GM11168 (cell line): ENCODE measurements at regions not wholly inside any gene's neighbourhood (a gene's known extent, or its start where the extent isn't known, plus 50 kb on each side); places are given as distances from the start of the nearest gene placed in this dataset.

Experiments used
- in situ Hi-C: fragments of 300-500 bp; cut with MboI; formaldehyde crosslinking; loops from one replicate; pipeline ENCODE4 v1.12.0; 2022; ENCODE audit warnings: low sequenced_read_pairs; ENCODE audit not compliant: unreplicated experiment

DNA sequence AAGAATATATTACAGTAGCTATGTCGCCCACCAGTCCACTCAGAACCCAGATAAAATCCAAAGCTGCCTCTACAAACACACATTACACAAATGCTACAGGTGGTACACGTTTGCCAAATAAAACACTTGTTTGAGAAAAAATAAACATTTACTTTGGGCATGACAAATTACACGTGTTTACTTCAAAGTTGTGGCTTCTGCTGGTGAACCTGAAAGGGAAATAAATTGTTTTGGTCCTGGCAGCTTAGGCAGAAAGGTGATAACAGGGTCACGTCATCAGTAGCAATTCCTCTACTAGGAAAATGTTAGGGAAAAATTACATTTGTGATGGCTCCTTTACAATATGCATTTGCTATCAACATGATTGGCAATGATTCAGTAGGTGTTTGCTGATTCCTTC, 497.3 kb upstream of the WWC1 start:
- in situ Hi-C loops, result no loop called here

DNA sequence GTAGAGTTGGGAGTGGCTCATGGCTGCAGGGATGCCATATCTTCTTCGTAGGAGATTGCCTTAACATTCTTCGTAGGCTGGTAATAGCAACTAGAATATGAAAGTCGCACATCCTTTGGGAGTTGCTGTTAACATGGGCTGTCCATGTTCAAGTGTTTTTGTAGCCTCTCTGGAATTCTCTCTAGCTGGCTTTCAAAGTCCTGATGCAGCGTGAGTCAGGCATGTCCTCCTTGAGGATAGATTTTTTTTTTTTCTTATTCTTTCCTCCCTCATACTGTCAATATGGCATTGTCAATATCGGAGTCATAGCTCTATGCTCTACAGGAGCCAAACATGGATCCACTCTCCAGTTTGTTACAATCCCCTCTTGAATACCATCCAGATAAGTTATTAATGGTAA, 494.8 kb upstream of the WWC1 start:
- in situ Hi-C loops, result no loop called here

DNA sequence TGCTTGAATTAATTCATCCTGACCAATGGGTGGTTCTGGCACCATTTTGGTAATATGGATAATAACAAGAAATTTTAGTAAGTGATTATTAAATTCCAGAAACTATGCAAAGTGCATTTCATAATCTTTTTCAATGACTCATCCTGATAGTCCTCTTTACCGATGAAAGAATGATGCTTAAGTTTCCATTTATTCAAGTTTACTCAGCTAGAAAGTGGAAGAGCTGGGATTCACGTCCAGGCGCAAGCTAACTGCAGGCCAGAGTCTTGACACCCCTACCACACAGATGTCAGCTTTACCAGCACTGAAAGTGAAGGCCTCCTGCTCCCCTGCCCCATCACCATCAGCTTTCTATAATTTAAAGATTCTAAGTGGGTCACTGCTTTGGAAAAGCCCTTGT, 493.5 kb upstream of the WWC1 start:
- in situ Hi-C loops, result no loop called here

DNA sequence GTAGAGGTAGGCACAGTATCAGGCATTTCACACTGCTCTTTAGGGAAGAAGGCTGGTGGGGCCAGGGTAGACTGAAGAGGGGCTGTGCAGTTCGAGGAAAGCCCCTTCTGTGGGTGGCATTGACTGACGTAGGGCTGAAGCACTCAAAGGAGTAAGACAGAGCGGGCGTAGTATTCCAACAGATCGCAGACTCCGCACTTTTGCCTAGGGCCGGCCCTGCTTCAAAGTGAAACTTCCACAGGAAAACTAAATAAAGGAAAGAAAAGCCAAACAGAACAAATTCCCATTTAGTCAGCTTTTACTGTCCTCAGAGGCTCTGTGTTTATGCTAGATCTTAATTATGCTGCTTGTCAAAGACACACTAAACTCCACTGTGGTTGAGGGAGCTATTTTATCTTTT, 493.0 kb upstream of the WWC1 start:
- in situ Hi-C loops, result no loop called here

DNA sequence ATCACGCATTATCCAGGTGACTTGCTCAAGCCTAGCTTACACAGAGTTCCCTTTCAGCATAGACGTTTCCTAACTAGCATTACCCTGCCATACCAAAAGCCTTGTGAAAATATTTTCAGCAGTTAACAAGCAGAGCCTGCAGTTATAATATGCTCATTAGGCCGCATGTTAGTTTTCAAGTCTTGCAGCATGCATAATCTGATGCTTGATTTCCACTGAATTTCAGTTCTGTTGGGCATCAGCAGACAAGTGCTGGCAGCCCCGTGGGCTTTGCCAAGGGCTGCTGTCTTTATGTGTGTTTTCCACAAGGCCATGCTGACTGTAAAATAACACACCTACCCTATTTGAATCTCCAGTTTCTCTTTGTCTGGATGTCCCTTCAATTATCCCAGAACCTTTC, 491.0 kb upstream of the WWC1 start:
- in situ Hi-C loops, result no loop called here

DNA sequence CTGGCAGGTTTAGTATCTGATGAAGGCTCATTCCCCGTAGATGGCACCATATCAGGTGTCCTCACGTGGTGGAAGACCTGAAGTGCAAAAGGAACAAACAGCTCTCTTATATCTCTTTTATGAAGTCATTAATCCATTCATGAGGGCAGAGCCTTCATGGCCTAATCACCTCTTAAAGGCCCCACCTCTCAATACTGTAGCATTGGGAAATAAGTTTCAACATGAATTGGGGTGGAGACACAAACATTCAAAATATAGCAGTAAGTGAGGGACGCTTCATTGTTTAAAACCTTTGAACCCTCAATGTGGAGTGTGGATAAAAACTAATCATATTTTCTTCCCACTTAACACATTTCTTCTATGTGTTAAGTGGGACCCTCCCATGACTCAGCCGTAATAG, 489.4 kb upstream of the WWC1 start:
- in situ Hi-C loops, result no loop called here

DNA sequence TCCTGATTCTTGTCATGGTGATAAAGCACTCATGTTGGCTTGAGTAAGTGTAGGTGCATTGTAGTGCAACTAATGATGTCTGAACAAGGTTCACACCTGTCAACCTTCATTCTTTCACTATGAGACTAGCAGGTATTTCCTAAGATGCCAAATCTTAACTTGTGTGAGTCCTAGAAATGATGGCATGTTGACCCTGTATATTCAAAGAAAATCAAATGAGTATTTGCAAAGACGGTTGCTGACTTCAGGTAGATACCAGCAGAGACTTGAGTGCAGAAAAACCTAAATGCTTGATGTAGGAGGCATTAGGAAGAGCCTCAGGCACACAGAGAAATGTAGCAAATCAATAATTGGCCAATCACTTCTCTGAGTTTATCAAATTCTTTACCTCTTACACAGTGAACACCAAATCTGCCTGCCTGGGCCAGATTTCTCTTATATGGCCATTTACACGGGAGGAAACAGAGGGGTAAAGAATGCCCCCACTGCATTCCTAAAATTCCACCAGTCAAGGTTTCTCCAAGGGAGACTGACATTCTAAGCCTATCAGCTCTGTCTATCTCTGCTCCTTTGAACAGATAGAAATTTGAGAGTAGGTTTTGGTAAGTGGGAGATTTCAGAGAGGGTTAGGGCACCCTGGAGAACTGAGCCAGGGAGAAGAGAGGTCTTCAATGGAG, 488.6 kb upstream of the WWC1 start:
- in situ Hi-C loops, result no loop called here

DNA sequence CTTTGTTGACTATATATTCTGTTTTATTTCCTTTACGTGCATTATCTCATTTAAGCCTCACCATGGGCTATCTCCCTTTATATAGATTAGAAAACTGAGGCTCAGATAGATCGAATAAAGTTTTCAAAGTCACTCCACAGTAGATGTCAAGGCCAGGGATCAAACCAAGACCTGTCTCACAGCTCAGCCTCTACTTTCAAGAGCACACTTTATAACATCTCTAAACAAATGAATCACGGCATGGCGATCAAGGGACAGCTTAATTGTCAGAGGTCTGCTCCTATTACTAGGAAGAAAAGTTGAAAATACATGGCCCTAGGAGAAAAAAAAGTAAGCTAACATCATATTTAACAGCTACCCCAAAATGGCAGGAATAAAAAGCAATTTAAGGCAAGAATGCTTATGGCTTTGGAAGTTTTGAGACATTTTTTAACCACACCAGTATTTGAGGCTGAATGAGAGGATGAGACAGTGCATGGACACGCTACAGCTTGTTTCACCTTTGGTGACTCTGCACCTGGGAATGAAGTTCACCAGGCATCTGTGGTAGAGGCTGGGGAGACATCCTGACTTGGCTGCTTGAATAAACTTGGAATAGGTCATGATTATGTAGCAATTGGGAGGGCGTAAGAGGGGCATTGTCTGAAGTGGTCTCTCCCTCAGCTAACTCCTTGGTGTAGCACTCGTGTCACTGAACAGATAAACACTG, 486.8 kb upstream of the WWC1 start:
- in situ Hi-C loops, result no loop called here

DNA sequence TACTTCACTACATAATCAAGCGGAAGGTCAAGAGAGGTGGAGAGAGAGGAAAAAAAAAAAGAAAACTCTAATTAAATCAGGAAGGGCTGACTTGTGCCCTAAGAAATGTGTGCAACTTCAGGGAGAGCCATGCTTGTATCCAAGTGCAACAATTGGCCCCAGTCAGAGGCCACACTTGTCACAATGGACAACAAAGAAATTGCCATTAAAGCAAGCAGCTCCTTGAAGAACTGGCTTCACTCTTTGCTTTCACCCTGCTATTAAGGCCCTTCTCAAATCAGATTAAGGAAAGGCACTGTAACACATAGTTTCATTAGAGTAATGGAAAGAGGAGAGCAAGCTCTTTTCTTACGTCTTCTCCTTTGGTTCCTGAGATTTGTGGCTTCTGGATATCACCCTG, 480.9 kb upstream of the WWC1 start:
- in situ Hi-C loops, result no loop called here

DNA sequence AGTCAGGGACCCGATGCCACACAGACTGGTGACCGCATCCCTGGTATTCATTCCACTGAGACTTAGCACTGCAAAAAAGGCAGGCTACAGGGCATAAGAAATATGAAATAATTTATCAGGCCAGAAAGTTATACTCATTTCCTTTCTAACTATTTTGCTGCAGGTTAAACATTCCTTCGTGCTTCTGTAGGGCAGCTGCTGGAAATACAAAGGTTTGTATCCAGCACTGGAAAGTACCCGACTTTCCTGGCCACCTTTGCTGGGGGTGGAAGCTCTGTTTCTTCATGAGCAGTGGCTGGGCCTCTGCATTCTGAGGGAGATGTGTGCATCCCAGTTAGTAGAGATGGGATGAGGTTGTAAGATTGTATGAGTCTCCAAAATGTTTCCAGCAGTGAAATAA, 478.6 kb upstream of the WWC1 start:
- in situ Hi-C loops, result no loop called here

DNA sequence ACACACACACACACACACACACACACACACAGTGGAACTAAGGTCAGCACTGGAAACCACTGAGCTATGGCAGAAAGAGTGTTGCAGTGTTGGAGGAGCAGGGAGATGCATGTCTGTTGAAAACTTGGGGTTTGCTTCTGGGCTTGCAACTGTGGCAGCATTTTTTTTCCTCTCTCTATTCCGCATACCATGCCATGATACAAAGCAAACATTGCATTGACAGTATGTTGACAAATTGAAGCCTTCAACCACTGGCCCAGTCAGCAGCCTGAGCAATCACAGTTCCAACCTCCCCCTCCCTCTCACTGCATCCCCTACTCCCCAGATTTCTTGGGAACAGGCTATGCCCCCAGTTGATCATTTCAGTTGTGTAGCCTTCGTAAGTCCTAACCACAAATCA, 478.1 kb upstream of the WWC1 start:
- in situ Hi-C loops, result no loop called here

DNA sequence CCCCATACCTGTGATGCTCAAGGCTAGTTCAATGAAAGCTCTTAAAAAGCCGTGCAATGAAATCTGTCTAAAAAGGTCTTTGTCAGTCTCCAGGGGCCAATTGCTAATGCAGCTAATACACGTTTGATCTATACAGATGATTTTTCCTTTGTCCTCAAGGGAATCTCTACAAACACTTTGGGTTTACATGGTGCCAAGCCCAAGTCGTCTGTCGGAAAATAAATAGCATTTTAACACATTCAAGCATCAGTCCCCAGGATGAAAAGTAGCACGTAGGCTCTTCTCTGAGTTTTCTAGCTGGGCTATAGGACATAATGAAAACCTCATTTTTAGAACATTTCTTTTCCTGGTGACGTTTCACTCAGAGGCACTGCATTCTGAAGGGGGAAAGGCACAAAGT, 477.4 kb upstream of the WWC1 start:
- in situ Hi-C loops, result no loop called here

DNA sequence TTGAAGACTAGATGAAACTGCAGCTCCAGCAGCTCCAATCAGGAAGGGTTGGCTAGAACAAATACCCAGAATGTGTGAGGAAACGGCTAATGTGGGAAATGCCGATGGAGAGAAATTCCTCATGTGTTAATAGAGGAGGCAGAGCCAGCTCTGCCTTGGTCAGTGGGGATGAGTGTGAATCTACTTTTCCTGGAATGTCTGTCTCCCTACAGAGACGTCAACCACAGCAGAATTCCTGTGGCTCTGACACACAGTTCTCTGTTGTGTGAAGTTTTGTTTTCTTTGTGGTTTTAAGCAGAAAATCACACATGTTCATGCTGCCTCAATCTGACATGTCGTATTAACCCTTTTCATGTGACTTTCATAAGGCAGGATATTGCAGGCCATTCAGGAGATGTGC, 476.6 kb upstream of the WWC1 start:
- in situ Hi-C loops, result no loop called here

DNA sequence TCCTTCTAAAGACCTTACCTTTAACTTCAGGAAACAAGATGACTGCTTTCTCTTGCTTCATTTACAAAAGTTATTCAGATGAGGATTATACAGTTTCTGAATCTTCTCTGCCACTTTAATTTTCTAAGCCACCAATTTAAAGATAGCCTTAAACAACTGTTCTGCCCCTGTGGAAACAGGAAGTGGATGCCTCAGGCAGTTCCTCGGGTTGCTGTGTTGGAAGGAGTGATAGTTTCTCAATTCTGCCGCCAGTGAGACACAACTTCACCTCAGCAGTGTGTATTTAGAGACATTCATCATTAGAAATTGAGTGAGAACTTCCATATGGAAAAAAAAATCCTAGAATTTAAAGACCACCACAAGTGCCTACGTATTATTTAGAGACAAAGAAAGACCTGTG, 475.1 kb upstream of the WWC1 start:
- in situ Hi-C loops, result no loop called here

DNA sequence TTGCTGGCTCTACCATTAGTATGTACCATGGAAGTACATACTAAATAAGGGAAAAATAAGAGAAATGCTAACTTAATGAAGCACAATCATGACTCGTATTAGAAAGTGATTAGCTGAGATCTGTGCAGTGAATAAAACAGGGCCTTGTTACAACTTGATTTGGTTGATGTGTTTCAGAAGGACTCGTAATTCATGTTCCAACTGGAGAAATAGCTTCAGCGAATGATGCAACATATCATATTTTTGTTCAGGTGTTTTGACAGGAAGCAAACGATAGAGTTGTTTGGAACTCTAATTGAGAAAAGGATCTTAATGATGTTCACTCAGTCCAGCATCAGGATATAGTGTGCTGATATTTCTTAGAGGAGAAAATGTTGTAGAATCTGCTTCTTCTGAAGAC, 474.6 kb upstream of the WWC1 start:
- in situ Hi-C loops, result no loop called here

DNA sequence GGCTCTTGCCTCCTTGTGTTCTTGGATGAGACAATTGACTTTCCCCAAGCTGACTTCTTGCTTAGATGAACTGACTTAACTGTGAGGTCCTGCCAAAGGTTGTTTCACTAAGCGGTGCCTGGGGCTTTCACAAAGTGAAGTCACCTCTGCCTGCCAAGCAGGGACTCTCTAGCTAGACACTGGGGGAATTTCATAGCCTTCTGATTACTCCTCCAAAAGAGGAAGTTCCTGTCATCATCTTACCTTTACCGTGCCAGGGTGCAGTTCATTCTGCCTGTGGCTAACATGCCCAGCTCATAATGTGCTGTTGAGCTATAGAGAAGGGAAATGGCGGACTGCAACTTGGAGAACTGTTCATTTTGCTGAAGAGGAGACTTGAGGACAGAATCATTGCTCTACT, 472.0 kb upstream of the WWC1 start:
- in situ Hi-C loops, result no loop called here

DNA sequence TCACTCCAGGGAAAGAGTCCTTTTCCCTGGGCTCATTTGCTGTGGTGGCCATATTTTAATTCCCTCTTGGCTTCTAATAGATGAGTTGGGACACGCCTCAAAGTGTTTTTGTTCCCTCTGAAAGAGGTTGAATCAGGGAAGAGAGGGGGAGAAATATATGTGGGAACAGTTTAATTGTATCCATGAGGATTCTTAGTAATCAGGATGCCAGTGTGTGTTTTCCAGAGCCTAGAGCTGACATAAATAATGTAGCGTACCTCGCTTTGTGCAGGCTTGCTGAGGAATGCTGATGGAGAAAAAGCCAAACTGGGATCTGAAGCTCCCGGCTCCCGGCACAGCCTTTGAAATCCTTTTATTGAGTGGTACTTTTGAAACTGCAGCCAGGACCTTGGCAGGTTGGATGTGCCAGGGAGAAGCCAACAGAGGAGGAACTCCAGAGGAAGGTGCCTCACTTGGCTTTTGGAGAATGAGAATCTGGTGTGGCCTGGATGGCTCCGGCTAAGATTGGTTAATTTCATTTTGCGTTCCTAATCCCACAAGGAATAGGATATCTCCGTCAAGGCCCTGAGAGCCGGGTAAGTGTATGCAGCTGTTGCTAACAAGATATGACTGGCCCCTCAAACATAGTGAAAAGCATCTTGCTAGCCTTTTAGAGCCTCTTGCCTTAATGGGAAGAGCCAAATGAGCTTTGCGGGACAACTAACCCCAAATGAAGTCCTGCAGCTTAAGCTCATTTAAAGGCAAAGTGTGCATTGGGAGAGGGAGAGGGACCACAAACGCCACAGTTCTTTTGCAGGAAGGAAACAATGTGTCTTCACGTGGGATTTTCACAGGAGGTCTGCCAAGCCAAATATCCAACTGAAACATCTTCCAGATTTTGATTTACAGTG, 471.1 kb upstream of the WWC1 start:
- in situ Hi-C loops, result no loop called here

DNA sequence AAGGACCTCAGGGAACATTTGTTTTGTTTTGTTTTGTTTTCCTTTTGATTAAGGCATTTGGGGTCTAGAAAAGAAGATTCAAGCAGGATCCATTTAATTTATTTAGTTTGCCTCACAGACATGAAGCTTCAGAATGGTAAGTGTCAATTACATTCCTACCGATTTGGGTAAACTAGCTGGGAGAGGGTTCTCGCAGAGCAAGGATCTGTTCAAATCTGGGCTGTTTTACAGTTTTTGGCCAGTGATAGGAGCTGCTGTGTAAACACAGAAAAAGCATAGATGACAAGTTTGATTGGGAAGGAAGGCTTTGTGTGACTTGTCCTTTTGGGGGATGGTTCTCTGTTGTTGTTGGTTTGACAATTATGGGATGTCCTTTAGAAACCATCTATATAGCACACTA, 470.3 kb upstream of the WWC1 start:
- in situ Hi-C loops, result no loop called here

DNA sequence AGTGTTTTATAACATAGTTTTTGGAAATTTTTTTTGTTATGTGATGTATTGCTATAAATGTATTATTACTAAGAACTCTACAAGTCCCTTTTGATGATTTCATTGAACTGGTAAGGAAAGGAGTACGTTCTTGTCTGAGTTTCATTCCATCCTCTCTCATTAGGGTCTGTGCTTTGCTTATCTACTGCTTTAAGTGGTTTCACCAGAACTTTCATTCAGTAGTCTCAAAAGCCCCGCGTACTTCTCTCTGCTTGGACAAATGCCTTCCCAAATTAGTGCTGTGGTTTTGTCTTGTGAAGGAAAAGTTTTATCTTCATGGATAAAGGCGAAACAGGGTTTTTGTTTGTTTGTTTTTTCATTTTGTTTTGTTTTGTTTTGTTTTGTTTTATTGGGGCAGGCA, 469.8 kb upstream of the WWC1 start:
- in situ Hi-C loops, result no loop called here

DNA sequence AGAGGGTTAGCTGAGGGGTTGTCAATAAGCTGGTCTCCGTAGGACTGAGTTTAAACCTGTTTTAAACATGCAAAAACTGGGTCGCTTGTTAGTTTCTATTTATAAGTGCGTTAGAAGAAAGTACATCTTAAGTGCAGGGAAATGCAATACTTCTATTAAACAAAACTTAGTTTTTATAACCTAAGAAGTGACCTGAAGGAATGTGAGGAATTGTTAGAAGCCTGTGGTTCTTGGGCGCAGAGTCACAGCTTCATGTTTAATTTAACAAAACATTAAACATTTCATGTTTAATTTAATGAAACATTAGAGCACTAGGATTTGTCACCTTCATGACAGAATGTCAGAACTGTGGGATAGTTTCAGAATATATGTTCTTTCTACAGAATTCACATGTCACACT, 469.2 kb upstream of the WWC1 start:
- in situ Hi-C loops, result no loop called here

DNA sequence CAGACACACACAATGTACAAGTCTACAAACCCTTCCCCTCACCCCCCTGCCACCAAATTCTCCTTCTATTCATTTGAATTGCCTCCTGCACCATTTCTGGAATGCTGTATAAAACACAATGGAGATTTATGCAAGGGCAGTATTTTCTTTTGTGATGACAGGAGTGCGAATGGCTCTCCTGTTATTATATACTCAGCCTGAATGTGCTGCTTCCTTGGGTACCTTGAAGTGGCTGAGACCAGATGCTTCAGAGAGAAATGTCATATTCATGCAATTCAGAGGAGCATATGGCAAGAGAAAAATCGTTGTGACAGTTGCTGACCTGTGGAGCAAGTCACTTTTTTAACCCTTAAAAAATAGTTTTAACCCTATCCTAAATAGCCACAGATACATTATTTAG, 468.0 kb upstream of the WWC1 start:
- in situ Hi-C loops, result no loop called here
